HFFc6 (cell line): ENCODE measurements at regions not wholly inside any gene's neighbourhood (a gene's known extent, or its start where the extent isn't known, plus 50 kb on each side); places are given as distances from the start of the nearest gene placed in this dataset.
"Not testable (repeated sequence)": the region's sequence is repeated elsewhere in the genome, so short reads cannot be mapped to it uniquely, and the experiment has no call there.

Source experiments
- DNase-seq: peaks from one replicate; pipeline ENCODE4 v3.0.0-alpha.2; 2018
- H3K27ac Mint-ChIP-seq: 2 replicates; pipeline ENCODE4 v1.8.0; 2020; ENCODE audit warnings: mild to moderate bottlenecking, mixed read lengths
- H3K27me3 Mint-ChIP-seq: 2 replicates; pipeline ENCODE4 v1.8.0; 2021; ENCODE audit warnings: mild to moderate bottlenecking, moderate library complexity, mixed read lengths; ENCODE audit not compliant: insufficient read depth
- H3K36me3 Mint-ChIP-seq: 2 replicates; pipeline ENCODE4 v1.8.0; 2021; ENCODE audit warnings: low read depth, mixed read lengths
- H3K4me1 Mint-ChIP-seq: 2 replicates; pipeline ENCODE4 v1.8.0; 2020; ENCODE audit warnings: low read depth, mixed read lengths
- H3K4me3 Mint-ChIP-seq: 2 replicates; pipeline ENCODE4 v1.8.0; 2020; ENCODE audit warnings: mild to moderate bottlenecking, moderate library complexity, mixed read lengths
- H3K9me3 Mint-ChIP-seq: 2 replicates; pipeline ENCODE4 v1.8.0; 2020; ENCODE audit warnings: mild to moderate bottlenecking, mixed read lengths
- TF ChIP-seq, protein P1 (sequence below): fragments of 200-600 bp; sonication (generic); IDR thresholded peaks from 2 replicates; pipeline ENCODE4 v1.5.0; 2021; ENCODE audit warnings: antibody characterized with exemption, mild to moderate bottlenecking

- Mint-ChIP-seq H3K9me3 (peaks cover 73% of the 10 kb centered on the region), H3K4me1 (no peaks in the 10 kb centered on the region), H3K27me3 (no peaks in the 10 kb centered on the region; the same call in 1 of the 2 replicates), H3K4me3 (no peak overlapping the region), H3K36me3 (no peaks in the 10 kb centered on the region), H3K27ac (no peak overlapping the region)
- no peak for DNase-seq
- TF ChIP-seq, protein P1, sequence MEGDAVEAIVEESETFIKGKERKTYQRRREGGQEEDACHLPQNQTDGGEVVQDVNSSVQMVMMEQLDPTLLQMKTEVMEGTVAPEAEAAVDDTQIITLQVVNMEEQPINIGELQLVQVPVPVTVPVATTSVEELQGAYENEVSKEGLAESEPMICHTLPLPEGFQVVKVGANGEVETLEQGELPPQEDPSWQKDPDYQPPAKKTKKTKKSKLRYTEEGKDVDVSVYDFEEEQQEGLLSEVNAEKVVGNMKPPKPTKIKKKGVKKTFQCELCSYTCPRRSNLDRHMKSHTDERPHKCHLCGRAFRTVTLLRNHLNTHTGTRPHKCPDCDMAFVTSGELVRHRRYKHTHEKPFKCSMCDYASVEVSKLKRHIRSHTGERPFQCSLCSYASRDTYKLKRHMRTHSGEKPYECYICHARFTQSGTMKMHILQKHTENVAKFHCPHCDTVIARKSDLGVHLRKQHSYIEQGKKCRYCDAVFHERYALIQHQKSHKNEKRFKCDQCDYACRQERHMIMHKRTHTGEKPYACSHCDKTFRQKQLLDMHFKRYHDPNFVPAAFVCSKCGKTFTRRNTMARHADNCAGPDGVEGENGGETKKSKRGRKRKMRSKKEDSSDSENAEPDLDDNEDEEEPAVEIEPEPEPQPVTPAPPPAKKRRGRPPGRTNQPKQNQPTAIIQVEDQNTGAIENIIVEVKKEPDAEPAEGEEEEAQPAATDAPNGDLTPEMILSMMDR: no peak
These were observed 446.7 kb downstream of the DOK5 start for GRCh38 chr20:54922096-54922495.

DNA sequence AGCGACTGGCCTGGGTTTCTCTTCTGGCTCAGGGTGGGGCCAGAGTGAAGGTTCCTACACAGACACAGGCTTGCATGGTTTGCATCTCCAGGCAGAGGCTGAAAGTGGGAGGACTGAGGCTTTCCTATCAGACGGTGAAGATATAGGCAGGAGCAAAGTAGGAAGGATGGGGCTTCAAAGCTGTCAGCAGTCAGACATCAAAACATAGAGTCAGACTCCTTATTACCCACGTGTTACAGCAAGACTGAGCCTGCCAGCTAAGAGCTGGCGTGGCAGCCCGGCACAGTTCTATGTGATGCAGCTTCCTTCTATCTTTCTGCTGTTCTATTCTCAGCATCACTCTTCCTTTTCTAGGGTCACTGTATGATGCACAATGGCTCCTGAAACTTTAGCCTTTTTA is 445.1 kb downstream of the DOK5 start:
- Mint-ChIP-seq H3K27me3 (no peaks in the 10 kb centered on the region; the same call in 1 of the 2 replicates), H3K27ac (no peak overlapping the region), H3K4me1 (no peaks in the 10 kb centered on the region), H3K9me3 (peaks cover 67% of the 10 kb centered on the region), H3K36me3 (no peaks in the 10 kb centered on the region), H3K4me3 (no peak overlapping the region)
- DNase-seq: no peak
- TF ChIP-seq, protein P1: no peak

GRCh38 chr20:54918993-54919392 is 443.6 kb downstream of the DOK5 start:
- H3K9me3 Mint-ChIP-seq: peaks cover 75% of the 10 kb centered on the region
- H3K27ac Mint-ChIP-seq, H3K36me3 Mint-ChIP-seq, DNase-seq, H3K4me3 Mint-ChIP-seq, H3K27me3 Mint-ChIP-seq, H3K4me1 Mint-ChIP-seq: not testable (repeated sequence)

DNA sequence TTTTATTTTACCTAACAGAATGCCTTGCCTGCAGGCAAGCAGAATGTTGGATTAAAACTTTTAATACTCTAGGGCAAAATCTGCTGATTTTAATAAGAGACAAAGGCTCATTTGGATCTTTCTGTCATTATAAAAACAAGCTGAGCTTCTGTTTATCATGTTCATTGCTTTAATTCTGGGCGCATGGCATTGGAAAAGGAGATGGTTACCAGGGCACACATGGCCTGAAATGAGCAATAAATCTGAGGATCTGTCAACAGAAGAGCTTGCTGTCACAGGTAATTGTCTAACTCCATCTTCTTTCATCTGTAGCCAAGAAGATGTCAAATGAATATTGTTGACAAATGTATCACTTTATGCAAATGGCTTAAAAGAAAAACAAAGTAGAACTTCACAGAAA is 439.6 kb downstream of the DOK5 start:
- H3K9me3 Mint-ChIP-seq: peaks cover 75% of the 10 kb centered on the region
- H3K4me3 Mint-ChIP-seq: no peak overlapping the region

DNA sequence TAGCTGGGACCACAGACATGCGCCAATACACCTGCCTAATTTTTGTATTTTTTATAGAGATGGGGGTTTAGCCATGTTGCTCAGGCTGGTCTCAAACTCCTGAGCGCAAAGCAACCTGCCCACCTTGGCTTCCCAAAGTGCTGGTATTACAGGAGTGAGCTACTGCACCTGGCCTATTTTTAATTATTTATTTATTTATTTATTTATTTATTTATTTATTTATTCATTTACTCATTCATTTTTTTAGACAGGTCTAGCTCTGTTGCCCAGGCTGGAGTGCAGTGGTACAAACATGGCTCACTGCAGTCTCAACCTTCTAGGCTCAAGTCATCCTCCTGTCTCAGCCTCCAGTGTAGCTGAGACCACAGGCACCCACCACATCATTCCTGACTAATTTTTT is 434.3 kb downstream of the DOK5 start:
- Mint-ChIP-seq H3K36me3 (no peaks in the 10 kb centered on the region), H3K27me3 (no peaks in the 10 kb centered on the region), H3K4me3 (no peak overlapping the region), H3K9me3 (peaks cover 63% of the 10 kb centered on the region), H3K27ac (no peak overlapping the region), H3K4me1 (no peaks in the 10 kb centered on the region)
- DNase-seq: no peak
- TF ChIP-seq, protein P1: no peak

More for the DNA sequence above, 439.6 kb downstream of the DOK5 start:
- Mint-ChIP-seq H3K36me3 (no peaks in the 10 kb centered on the region), H3K27ac (no peak overlapping the region), H3K4me1 (no peaks in the 10 kb centered on the region), H3K27me3 (no peaks in the 10 kb centered on the region; the same call in 1 of the 2 replicates)
- TF ChIP-seq, protein P1: no peak
- DNase-seq: no peak

GRCh38 chr20:54906134-54906533 is 430.7 kb downstream of the DOK5 start:
- H3K27ac Mint-ChIP-seq, H3K36me3 Mint-ChIP-seq, H3K4me3 Mint-ChIP-seq, H3K4me1 Mint-ChIP-seq, H3K27me3 Mint-ChIP-seq, DNase-seq: not testable (repeated sequence)
- H3K9me3 Mint-ChIP-seq: peaks cover 51% of the 10 kb centered on the region

DNA sequence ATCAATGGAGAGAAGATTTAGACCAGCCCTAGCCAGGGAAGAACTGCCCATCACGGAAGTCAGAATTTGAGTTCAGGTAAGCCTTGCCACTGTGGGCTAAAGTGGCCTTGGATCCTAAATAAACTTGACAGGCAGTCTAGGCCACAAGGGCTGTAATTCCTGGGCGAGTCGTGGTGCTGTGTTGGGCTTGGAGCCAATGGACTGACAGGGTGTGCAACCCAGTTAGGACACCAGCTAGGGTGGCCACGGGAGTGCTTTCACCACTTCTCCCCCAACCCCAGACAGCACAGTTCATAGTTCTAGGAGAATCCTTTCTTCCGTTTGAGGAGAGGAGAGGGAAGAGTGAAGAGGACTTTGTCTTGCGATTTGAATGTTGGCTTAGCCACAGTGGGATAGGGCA is 422.4 kb downstream of the DOK5 start:
- Mint-ChIP-seq H3K27me3 (no peaks in the 10 kb centered on the region; the same call in 1 of the 2 replicates), H3K9me3 (peaks cover 74% of the 10 kb centered on the region), H3K27ac (no peak overlapping the region), H3K4me3 (no peak overlapping the region), H3K36me3 (peaks cover 13% of the 10 kb centered on the region), H3K4me1 (no peaks in the 10 kb centered on the region)
- TF ChIP-seq, protein P1: no peak
- DNase-seq: no peak
